ENCODE measurements at regions not wholly inside any gene's neighbourhood (a gene's known extent, or its start where the extent isn't known, plus 50 kb on each side); places are given as distances from the start of the nearest gene placed in this dataset.

DNA sequence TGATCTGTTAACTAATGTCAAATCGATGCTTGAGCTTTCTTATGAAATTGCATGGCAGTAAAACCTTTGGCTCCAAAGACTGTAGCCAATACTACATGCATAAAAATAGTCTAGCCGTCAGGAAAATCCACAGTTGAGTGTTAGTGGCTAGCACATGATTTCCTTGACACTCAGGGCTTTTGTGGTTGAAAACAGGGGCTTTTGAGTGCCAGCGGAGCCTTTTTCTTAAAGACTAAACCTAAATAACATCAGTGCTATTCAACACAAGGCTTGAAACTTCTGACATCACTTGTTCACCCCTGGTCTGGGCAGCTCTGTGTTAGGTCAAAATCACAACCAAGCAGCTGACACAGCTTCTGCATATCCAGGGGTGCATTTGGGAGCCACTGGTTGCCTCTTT is 124.2 kb upstream of the BMPER start:
- no peak for DNase-seq (ENCODE audit: low spot score in 2 of 2)
- H3K27ac ChIP-seq, result no peak overlapping the region
- H3K27me3 ChIP-seq, result no peaks in the 10 kb centered on the region
- no peaks in the 10 kb centered on the region for H3K9me3 ChIP-seq
- TF ChIP-seq, protein P1, sequence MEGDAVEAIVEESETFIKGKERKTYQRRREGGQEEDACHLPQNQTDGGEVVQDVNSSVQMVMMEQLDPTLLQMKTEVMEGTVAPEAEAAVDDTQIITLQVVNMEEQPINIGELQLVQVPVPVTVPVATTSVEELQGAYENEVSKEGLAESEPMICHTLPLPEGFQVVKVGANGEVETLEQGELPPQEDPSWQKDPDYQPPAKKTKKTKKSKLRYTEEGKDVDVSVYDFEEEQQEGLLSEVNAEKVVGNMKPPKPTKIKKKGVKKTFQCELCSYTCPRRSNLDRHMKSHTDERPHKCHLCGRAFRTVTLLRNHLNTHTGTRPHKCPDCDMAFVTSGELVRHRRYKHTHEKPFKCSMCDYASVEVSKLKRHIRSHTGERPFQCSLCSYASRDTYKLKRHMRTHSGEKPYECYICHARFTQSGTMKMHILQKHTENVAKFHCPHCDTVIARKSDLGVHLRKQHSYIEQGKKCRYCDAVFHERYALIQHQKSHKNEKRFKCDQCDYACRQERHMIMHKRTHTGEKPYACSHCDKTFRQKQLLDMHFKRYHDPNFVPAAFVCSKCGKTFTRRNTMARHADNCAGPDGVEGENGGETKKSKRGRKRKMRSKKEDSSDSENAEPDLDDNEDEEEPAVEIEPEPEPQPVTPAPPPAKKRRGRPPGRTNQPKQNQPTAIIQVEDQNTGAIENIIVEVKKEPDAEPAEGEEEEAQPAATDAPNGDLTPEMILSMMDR (IDR thresholded peaks at IDR 0.05), result no peak
- peaks cover 0 to 3% of the 10 kb centered on the region in 2 donors for H3K36me3 ChIP-seq
- no peaks in the 10 kb centered on the region for H3K4me1 ChIP-seq
- intact Hi-C loops (cut with DNase I), result no loop called here
- H3K4me3 ChIP-seq, result no peak overlapping the region

GRCh38 chr7:33781796-33782195 is 123.5 kb upstream of the BMPER start:
- H3K4me1 ChIP-seq, result no peaks in the 10 kb centered on the region
- intact Hi-C loops (cut with DNase I), result no loop called here
- no peak overlapping the region for H3K27ac ChIP-seq
- peaks cover 0 to 3% of the 10 kb centered on the region in 2 donors for H3K36me3 ChIP-seq
- TF ChIP-seq, protein P1 (IDR thresholded peaks at IDR 0.05), result no peak
- no peaks in the 10 kb centered on the region for H3K9me3 ChIP-seq
- no peak overlapping the region for H3K4me3 ChIP-seq
- no peaks in the 10 kb centered on the region for H3K27me3 ChIP-seq
- DNase-seq (ENCODE audit: low spot score in 2 of 2), result no peak

- TF ChIP-seq, protein P1 (IDR thresholded peaks at IDR 0.05), result no peak
- no peaks in the 10 kb centered on the region for H3K4me1 ChIP-seq
- H3K9me3 ChIP-seq, result no peaks in the 10 kb centered on the region
- no peak overlapping the region for H3K4me3 ChIP-seq
- no peaks in the 10 kb centered on the region for H3K27me3 ChIP-seq
- H3K27ac ChIP-seq, result no peak overlapping the region
- H3K36me3 ChIP-seq, result peaks cover 0 to 3% of the 10 kb centered on the region in 2 donors
- DNase-seq (ENCODE audit: low spot score in 2 of 2), result no peak
- intact Hi-C loops (cut with DNase I), result no loop called here
Observed at GRCh38 chr7:33784000-33784399, 121.3 kb upstream of the BMPER start.

GRCh38 chr7:33788531-33788930 is 116.8 kb upstream of the BMPER start:
- intact Hi-C loops (cut with DNase I), result no loop called here
- no peak for DNase-seq (ENCODE audit: low spot score in 2 of 2)
- H3K36me3 ChIP-seq, result no peaks in the 10 kb centered on the region
- H3K4me1 ChIP-seq, result no peaks in the 10 kb centered on the region
- TF ChIP-seq, protein P1 (IDR thresholded peaks at IDR 0.05), result no peak
- H3K27me3 ChIP-seq, result no peaks in the 10 kb centered on the region
- H3K9me3 ChIP-seq, result no peaks in the 10 kb centered on the region
- no peak overlapping the region for H3K4me3 ChIP-seq
- H3K27ac ChIP-seq, result no peak overlapping the region

DNA sequence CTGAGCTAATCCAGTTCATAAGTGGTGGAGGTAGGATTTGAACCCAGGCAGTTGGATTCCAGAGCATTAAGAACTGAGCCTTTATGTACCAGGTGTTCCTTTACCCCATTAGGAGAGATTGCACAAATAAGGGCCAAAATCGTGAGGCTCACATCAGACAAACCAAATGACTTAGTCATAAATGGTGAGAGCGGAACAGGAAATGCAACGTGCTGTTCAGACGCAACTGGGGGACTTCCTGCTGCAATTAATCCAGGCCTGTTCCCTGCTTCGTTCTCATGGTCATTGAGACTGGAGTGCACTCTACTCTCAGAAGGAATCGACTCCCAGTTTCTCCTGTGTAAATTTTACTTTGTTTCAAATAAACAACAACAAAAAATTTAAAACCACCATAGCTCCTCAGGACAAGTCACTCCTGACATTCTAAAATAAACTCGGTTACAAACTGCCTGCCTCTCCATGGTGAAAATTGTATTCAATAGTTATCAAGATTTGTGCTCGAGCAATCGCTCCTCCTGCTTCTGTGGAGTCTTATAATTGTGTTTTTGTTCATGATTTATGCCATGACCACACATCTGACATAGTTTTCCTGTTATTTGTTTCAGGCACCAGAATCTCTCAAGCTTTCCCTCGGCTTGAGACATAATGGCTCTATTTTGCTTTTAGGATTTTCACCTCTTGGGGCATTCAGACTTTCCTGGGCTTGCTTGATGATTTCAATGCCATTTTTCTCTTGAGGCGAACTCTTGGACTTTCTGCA is 115.3 kb upstream of the BMPER start:
- no peak for DNase-seq (ENCODE audit: low spot score in 2 of 2)
- no peaks in the 10 kb centered on the region for H3K36me3 ChIP-seq
- no peak overlapping the region for H3K4me3 ChIP-seq
- intact Hi-C loops (cut with DNase I), result no loop called here
- no peak overlapping the region for H3K27ac ChIP-seq
- no peaks in the 10 kb centered on the region for H3K9me3 ChIP-seq
- H3K27me3 ChIP-seq, result no peaks in the 10 kb centered on the region
- H3K4me1 ChIP-seq, result no peaks in the 10 kb centered on the region
- TF ChIP-seq, protein P1 (IDR thresholded peaks at IDR 0.05), result no peak
